PC-3 (cell line): ENCODE measurements at regions not wholly inside any gene's neighbourhood (a gene's known extent, or its start where the extent isn't known, plus 50 kb on each side); places are given as distances from the start of the nearest gene placed in this dataset.
A peak's percentile ranks its signal among the peaks of the same experiment; 100 is the strongest.

Source experiments
- ATAC-seq: fragments of 200-7000 bp; cut with Tn5 transposase; 2 replicates; pipeline ENCODE4 v1.9.1; 2020; ENCODE audit warnings: mild to moderate bottlenecking, moderate library complexity
- BruUV-seq: library from RNA; stranded (reverse); fragments of 400-500 nt; replicated peaks from 2 replicates; lab custom pipeline; 2021; lab: Mats Ljungman, UMichigan
- CTCF ChIA-PET: fragments of 300-600 bp; sonication (Branson Sonifier 250); formaldehyde crosslinking; loops from one replicate; lab custom pipeline; 2022; ENCODE audit warnings: antibody characterized with exemption; lab: Charles Lee
- POLR2A ChIA-PET: fragments of 300-600 bp; sonication (Branson Sonifier 250); formaldehyde crosslinking; loops from one replicate; lab custom pipeline; 2022; ENCODE audit warnings: antibody characterized with exemption; ENCODE audit not compliant: unreplicated experiment; lab: Charles Lee
- DNase-seq: peaks from one replicate; pipeline ENCODE4 v3.0.0-alpha.2; 2015
- H2AFZ ChIP-seq: fragments of 300-600 bp; sonication (generic); 2 replicates; pipeline ENCODE4 v1.6.0; 2016; ENCODE audit warnings: antibody characterized with exemption, low read length
- H3F3A ChIP-seq: fragments of 300-600 bp; sonication (generic); one replicate; pipeline ENCODE4 v1.6.0; 2017; ENCODE audit warnings: antibody characterized with exemption, low read length, control low read depth, mild to moderate bottlenecking; ENCODE audit not compliant: unreplicated experiment
- H3K27ac ChIP-seq: fragments of 300-600 bp; sonication (generic); 2 replicates; pipeline ENCODE4 v1.5.1; 2016; ENCODE audit warnings: mild to moderate bottlenecking, low read length
- H3K27me3 ChIP-seq: fragments of 300-600 bp; sonication (generic); 2 replicates; pipeline ENCODE4 v1.6.1; 2016; ENCODE audit warnings: low read length, mixed read lengths
- H3K36me3 ChIP-seq: fragments of 300-600 bp; sonication (generic); 2 replicates; pipeline ENCODE4 v1.6.1; 2016; ENCODE audit warnings: low read depth, mixed run types, low read length, mixed read lengths
- H3K4me1 ChIP-seq: fragments of 300-600 bp; sonication (generic); 2 replicates; pipeline ENCODE4 v1.5.1; 2016; ENCODE audit warnings: low read length; ENCODE audit not compliant: insufficient read depth
- H3K4me2 ChIP-seq: fragments of 300-600 bp; sonication (generic); 2 replicates; pipeline ENCODE4 v1.6.0; 2016; ENCODE audit warnings: low read length
- H3K4me3 ChIP-seq: fragments of 300-600 bp; sonication (generic); 2 replicates; pipeline ENCODE4 v1.5.1; 2016; ENCODE audit warnings: mild to moderate bottlenecking, low read length, mixed read lengths
- H3K79me2 ChIP-seq: fragments of 300-600 bp; sonication (generic); 2 replicates; pipeline ENCODE4 v1.6.1; 2017; ENCODE audit warnings: low read length, mixed read lengths
- H3K9ac ChIP-seq: fragments of 300-600 bp; sonication (generic); 2 replicates; pipeline ENCODE4 v1.6.0; 2016; ENCODE audit warnings: mild to moderate bottlenecking, low read length
- H3K9me2 ChIP-seq: fragments of 300-600 bp; sonication (generic); replicated peaks from 2 replicates; pipeline ENCODE4 v1.6.1; 2016; ENCODE audit warnings: mixed run types, low read length, mixed read lengths
- H3K9me3 ChIP-seq: fragments of 300-600 bp; sonication (generic); 2 replicates; pipeline ENCODE4 v1.6.1; 2016; ENCODE audit warnings: low read length, mixed read lengths
- H4K20me1 ChIP-seq: fragments of 300-600 bp; sonication (generic); 2 replicates; pipeline ENCODE4 v1.6.1; 2016; ENCODE audit warnings: low read length, mixed read lengths
- EZH2 ChIP-seq: fragments of 300-600 bp; sonication (generic); IDR thresholded peaks from one replicate; pipeline ENCODE4 v1.6.1; 2017; ENCODE audit warnings: antibody characterized with exemption, mild to moderate bottlenecking, low read length; ENCODE audit not compliant: unreplicated experiment
- EZH2phosphoT487 ChIP-seq: fragments of 300-600 bp; sonication (generic); IDR thresholded peaks from 2 replicates; pipeline ENCODE4 v1.6.1; 2018; ENCODE audit warnings: mild to moderate bottlenecking, antibody characterized with exemption, low read length, borderline replicate concordance
- intact Hi-C: fragments of 100-400 bp; cut with micrococcal nuclease; formaldehyde crosslinking; loops from 2 replicates; pipeline ENCODE4 v1.9.0; 2023
- TF ChIP-seq, protein P1 (sequence below): fragments of 300-600 bp; sonication (generic); conservative IDR thresholded peaks from 2 replicates; pipeline ENCODE4 v1.5.1; 2017; ENCODE audit warnings: antibody characterized with exemption, low read depth, mild to moderate bottlenecking, low read length

DNA sequence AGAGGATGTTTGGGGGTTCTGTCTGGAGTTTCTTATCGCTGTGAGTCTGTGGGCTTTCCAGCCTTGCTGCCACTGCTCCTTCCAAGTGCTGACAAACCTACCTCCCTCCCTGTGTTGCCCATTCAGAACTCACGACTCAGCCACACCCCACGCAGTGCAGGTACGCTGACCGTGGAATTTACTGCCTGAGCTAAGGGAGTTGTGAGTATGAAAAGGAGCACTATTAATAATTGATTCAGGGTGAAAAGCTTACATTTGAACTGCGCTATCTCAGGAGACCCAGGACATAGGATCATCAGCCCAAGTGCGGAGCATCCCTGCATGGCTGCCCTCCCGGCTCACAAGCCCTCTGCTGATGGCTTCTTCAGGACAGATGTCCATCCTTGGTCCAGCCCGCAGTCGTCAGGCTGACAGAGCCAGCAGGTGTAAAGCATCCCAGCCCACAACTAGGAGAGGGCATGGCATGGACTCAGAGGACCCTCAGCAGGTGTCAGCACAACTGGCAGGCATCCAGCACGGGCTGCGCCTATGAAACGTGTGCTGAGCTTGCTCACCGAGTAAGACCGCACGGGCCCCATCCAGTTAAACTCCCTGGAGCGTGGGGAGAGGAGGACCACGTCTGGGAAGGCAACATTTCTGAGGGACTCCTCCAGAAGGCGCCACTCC is 244.0 kb downstream of the COL4A1 start:
- H3F3A ChIP-seq = no peaks in the 10 kb centered on the region
- H4K20me1 ChIP-seq = no peaks in the 10 kb centered on the region
- H3K4me2 ChIP-seq = no peak overlapping the region
- H3K36me3 ChIP-seq = no peaks in the 10 kb centered on the region
- no peaks in the 10 kb centered on the region for H3K9me2 ChIP-seq
- no peak for ATAC-seq
- no peaks in the 10 kb centered on the region for H3K9me3 ChIP-seq
- H3K27me3 ChIP-seq = no peaks in the 10 kb centered on the region
- no peaks in the 10 kb centered on the region for H3K79me2 ChIP-seq
- POLR2A ChIA-PET = no interaction called here
- intact Hi-C loops = no loop called here
- TF ChIP-seq EZH2phosphoT487 (no peak), EZH2 (no peak)
- TF ChIP-seq, protein P1, sequence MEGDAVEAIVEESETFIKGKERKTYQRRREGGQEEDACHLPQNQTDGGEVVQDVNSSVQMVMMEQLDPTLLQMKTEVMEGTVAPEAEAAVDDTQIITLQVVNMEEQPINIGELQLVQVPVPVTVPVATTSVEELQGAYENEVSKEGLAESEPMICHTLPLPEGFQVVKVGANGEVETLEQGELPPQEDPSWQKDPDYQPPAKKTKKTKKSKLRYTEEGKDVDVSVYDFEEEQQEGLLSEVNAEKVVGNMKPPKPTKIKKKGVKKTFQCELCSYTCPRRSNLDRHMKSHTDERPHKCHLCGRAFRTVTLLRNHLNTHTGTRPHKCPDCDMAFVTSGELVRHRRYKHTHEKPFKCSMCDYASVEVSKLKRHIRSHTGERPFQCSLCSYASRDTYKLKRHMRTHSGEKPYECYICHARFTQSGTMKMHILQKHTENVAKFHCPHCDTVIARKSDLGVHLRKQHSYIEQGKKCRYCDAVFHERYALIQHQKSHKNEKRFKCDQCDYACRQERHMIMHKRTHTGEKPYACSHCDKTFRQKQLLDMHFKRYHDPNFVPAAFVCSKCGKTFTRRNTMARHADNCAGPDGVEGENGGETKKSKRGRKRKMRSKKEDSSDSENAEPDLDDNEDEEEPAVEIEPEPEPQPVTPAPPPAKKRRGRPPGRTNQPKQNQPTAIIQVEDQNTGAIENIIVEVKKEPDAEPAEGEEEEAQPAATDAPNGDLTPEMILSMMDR = no peak
- no peak for DNase-seq
- no peaks in the 10 kb centered on the region for H3K4me1 ChIP-seq
- no TSS peak for BruUV-seq
- H2AFZ ChIP-seq = no peak overlapping the region
- H3K27ac ChIP-seq = no peak overlapping the region
- H3K4me3 ChIP-seq = no peak overlapping the region
- H3K9ac ChIP-seq = no peak overlapping the region
- CTCF ChIA-PET = no interaction called here

DNA sequence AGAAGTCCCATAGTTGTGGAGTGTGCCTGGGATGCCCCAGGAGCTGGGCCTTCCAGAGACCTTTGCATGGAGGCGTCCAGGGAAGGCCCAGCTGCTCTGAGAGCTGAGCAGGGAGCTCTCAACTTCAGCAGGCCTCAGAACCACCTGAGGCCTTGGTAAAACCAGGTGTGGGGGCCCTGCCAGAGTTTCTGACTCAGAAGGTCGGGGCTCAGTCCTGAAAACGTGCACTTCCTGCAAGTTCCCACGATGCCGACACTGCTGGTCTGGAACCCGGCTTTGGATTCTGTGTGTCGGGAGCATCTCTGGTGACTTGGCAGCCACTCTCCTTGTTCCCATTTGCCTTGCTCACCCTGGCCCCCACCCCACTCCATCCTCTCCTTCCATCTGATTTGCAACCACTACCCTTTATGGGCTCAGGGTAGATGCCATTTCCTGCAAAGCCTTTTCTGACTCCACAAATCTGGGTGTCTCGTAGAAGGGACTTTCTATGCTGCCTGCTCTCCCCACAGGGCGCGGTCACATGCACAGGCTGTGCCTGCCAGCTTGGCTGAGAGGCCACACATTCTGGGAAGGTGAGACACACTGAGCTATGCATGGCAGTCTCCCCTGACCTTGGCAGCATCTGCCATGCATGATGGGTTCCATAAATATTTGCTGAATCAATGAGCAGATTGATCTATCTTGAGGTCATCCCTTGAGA is 244.7 kb downstream of the COL4A1 start:
- Histone ChIP-seq H3K9ac (no peak overlapping the region), H3K9me2 (no peaks in the 10 kb centered on the region), H4K20me1 (no peaks in the 10 kb centered on the region), H3K4me1 (no peaks in the 10 kb centered on the region), H3K4me2 (no peak overlapping the region), H2AFZ (no peak overlapping the region), H3K9me3 (no peaks in the 10 kb centered on the region), H3K79me2 (no peaks in the 10 kb centered on the region), H3K36me3 (no peaks in the 10 kb centered on the region), H3K4me3 (no peak overlapping the region), H3K27ac (no peak overlapping the region), H3K27me3 (no peaks in the 10 kb centered on the region), H3F3A (no peaks in the 10 kb centered on the region)
- ChIA-PET CTCF (no interaction called here), POLR2A (no interaction called here)
- DNase-seq (peak; percentile 26), ATAC-seq (no peak)
- BruUV-seq = no TSS peak
- intact Hi-C loops = no loop called here
- no peak for TF ChIP-seq EZH2phosphoT487
- no peak for TF ChIP-seq EZH2
- TF ChIP-seq, protein P1 = no peak

DNA sequence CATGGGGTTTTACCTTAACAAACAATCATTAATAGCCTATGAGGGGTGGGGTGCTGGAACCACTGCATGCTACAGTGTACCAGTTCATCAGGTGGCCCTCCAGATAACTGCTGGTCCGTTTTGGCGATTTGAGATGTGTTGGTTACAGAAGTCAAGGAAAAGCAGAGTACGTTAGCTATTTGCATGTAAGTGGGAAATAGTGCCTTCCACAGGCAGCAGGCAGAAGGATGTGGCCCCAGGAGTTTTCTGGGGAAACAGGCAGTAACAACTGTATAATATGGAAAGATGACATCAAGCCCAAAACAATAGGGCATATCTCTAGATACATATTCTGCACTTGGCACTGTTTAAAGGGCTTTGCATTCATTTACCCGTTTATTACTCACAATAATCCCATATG is 245.7 kb downstream of the COL4A1 start:
- no peaks in the 10 kb centered on the region for H3K36me3 ChIP-seq
- no peak for TF ChIP-seq EZH2phosphoT487
- H3F3A ChIP-seq = no peaks in the 10 kb centered on the region
- H3K27me3 ChIP-seq = no peaks in the 10 kb centered on the region
- no peak overlapping the region for H2AFZ ChIP-seq
- ChIA-PET POLR2A (no interaction called here), CTCF (no interaction called here)
- no peak for DNase-seq
- H3K4me1 ChIP-seq = no peaks in the 10 kb centered on the region
- H3K9me2 ChIP-seq = no peaks in the 10 kb centered on the region
- no peaks in the 10 kb centered on the region for H4K20me1 ChIP-seq
- no TSS peak for BruUV-seq
- no peaks in the 10 kb centered on the region for H3K9me3 ChIP-seq
- no peak overlapping the region for H3K4me2 ChIP-seq
- no peak for ATAC-seq
- intact Hi-C loops = no loop called here
- no peaks in the 10 kb centered on the region for H3K79me2 ChIP-seq
- no peak overlapping the region for H3K4me3 ChIP-seq
- no peak overlapping the region for H3K9ac ChIP-seq
- no peak overlapping the region for H3K27ac ChIP-seq
